GM21367 (cell line): ENCODE measurements at regions not wholly inside any gene's neighbourhood (a gene's known extent, or its start where the extent isn't known, plus 50 kb on each side); places are given as distances from the start of the nearest gene placed in this dataset.

Experiments used
- ATAC-seq: cut with Tn5 transposase; IDR thresholded peaks from one replicate; pipeline ENCODE4 v1.9.1; 2021; ENCODE audit not compliant: unreplicated experiment

GRCh38 chr12:28876196-28876798 is 272.8 kb upstream of the FAR2 start:
- no peak for ATAC-seq

GRCh38 chr12:28877854-28878253 is 271.2 kb upstream of the FAR2 start:
- no peak for ATAC-seq

DNA sequence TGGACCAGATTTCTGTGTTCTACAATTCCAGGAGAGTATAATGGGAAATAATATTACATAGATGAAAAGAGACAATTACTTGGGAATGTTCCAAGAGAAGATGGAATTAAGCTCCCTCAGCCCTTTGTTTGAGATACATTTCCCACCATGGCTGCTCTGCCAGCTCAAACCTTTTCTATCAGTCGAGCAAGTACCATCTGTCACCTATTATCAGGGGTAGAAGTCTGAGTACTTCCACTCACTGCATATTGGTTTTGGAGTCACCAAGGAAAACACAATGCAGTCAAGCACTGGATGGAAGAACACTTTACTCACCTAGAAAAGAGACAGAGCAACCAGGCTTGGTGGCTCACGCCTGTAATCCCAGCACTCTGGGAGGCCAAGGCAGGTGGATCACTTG is 270.4 kb upstream of the FAR2 start:
- no peak for ATAC-seq

- no peak for ATAC-seq
Measured at GRCh38 chr12:28879379-28879778, 269.7 kb upstream of the FAR2 start.

- ATAC-seq, result no peak
Measured at GRCh38 chr12:28882444-28882843, 266.6 kb upstream of the FAR2 start.

DNA sequence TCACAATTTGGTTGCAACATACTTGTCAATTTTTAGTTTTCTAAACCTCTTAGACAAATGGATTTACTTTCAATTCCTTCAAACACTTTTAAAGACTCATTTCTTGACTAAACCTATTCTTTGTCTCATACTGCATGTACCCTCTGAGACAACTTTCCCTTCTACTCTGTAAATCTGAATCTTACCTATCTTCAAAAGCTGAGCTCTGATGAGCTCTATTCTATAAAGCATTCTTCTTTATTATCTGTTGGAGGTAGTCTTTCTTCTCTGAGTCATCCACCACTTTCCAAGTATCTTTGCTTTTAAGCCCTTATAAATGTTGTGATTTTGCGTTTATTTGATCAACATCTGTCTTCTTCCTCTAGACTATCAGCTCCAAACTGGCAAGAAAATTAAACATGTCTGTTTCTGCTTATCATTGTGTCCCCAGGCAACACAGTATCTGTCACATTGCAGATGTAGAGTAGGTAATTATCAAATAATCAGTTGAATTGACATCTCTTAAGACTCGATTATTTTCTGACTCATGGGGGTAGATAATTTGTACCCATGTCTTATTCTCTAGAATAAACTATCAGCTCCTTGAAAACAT is 265.6 kb upstream of the FAR2 start:
- ATAC-seq, result no peak

- no peak for ATAC-seq
Measured at GRCh38 chr12:28884904-28885679, 264.0 kb upstream of the FAR2 start.

- no peak for ATAC-seq
Measured at GRCh38 chr12:28885928-28886327, 263.1 kb upstream of the FAR2 start.

- no peak for ATAC-seq
Measured at GRCh38 chr12:28887461-28887990, 261.6 kb upstream of the FAR2 start.

GRCh38 chr12:28890664-28891063 is 258.4 kb upstream of the FAR2 start:
- no peak for ATAC-seq

- ATAC-seq, result no peak
Measured at GRCh38 chr12:28891126-28891525, 258.0 kb upstream of the FAR2 start.

- ATAC-seq, result no peak
Measured at GRCh38 chr12:28893365-28893764, 255.7 kb upstream of the FAR2 start.

GRCh38 chr12:28893856-28894255 is 255.2 kb upstream of the FAR2 start:
- no peak for ATAC-seq

DNA sequence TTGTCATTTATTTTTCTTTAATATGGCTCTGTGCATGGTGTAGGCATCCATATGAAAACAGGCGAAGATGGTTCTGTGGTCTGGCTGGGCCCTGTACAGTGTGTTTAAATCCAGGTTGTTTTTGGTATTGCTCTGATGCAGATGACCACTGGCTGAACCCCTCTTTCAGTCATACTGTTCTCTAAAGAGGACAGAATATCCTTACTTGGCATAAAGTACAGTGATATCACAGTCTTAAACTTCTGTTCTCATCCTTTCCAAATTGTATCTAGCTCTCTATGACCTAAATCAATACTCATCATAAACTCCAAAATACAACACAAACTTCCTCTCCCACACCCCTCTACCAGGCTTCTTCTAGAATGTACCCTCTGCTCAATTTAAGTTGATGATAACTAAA is 252.7 kb upstream of the FAR2 start:
- no peak for ATAC-seq

DNA sequence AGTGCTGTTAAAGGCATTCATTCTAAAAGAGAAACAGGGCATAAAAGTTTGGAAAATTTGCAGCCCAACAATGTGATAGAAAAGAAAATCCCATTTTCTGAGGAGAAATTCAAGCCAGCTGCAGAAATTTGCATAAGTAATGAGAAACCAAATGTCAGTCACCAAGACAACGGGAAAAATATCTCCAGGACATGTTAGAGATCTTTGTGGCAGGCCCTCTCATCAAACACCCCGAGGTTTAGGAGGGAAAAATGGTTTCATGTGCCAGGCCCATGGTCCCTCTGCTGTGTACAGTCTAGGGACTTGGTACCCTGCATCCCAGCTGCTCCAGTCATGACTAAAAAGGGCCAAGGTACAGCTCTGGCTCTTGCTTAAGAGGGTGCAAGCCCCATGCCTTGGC is 251.0 kb upstream of the FAR2 start:
- no peak for ATAC-seq

DNA sequence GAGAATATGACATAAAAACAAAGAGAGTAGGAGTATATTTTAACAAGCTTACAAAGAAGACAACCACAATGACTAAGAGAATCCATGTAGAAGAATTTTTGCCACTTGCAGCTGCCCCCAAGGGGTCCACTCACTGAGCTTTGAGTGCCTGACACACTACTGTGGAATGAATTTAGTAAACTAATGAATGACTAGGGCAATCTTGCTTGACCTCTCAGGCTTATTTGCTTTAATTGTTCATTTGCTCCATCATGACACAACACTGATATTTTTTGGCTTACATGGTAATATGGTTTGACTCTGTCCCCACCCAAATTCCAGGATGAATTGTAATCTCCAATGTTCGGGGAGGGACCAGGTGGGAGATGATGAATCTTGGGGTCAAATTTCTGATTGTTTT is 249.1 kb upstream of the FAR2 start:
- ATAC-seq, result no peak

GRCh38 chr12:28905220-28905955 is 243.7 kb upstream of the FAR2 start:
- no peak for ATAC-seq

GRCh38 chr12:28908646-28909045 is 240.4 kb upstream of the FAR2 start:
- ATAC-seq, result no peak

DNA sequence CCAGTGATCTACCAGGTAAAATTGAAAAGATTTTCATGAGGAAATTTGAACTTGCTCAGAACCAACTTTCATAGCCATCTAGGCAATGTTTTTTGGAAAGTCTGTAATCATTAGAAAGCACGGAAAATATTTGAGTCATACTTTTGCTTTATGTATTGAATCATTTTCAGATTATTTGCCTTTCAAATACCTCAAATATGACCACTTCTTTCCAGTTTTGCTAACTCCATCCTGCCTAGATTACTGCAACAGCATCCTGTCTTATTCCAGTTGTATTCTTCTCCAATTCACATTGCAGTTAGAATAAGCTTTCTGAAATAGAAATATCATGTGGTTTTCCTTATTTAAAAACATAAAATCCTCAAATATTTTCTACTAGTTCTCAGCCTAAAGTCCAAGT is 239.8 kb upstream of the FAR2 start:
- ATAC-seq, result no peak

- ATAC-seq, result no peak
Measured at GRCh38 chr12:28925719-28926376, 223.2 kb upstream of the FAR2 start.

DNA sequence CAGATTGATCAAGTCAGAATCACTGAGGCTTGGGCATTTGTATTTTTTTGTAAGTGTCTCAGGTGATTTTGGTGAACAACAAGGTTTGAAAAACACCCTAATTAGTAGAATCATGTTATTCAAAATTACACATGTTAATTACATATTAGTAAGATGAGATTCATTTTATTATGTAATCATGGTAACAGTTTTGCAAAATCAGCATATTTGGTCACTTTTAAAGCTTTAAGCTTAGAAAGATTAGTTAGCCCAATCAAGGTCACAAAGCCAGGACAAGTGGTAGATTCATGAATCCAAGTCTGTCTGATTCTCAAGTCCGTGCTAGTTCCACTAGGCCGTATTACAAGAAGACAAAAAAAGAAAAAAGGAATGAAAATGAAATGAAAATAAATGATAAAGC is 218.4 kb upstream of the FAR2 start:
- no peak for ATAC-seq
